Eye (tissue), 1 donor: ENCODE measurements at regions not wholly inside any gene's neighbourhood (a gene's known extent, or its start where the extent isn't known, plus 50 kb on each side); places are given as distances from the start of the nearest gene placed in this dataset.
A peak's percentile ranks its signal among the peaks of the same experiment; 100 is the strongest.

Experiments used
- DNase-seq: peaks from one replicate; pipeline ENCODE4 v3.0.0-alpha.2; 2015

DNA sequence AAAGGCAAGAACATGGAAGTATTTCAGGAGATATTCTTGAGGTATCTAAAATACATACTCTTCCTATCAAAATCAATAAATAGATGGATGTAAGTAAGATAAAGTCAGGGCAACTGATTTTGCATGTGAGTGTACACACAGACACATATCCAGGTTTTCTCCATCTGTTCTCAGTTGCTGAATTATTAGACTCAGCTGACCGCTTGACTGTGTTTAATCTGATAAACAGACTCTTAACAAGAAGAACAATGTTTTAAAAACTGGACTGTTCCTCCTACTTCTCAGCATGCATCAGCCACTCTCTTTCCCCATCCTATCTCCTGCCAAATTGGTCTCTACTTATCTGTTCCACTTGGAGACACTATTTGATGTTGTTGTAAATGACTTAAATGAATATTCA, 73.5 kb downstream of the GOLGA8G start:
- peak; percentile 8 for DNase-seq

DNA sequence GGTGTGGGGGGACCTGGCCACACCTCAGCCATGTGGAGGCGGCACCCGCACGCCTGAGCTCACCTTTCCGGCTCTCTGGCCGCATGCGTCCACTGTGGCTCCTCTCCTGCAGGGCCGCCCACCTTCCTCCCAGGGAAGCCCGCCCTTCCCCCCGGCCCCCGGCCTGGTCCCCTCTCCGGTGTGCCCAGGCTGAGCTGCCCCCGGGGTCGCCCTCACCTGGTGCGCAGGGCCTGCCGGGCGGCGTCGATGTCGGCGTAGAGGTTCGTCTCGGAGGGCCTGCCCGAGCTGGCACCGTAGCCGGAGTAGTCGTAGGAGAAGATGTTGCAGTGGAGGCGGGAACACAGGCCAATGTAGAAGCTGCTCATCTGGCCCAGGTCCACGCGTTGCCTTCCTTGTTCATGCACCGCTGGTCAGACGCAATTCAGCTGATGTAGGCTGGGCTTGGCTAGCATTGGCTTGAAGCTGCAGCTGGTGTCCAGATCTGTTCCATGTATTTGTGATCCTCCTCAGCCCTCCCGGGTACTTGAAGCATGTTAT, 75.3 kb downstream of the GOLGA8G start:
- peak; percentile 82 for DNase-seq

DNA sequence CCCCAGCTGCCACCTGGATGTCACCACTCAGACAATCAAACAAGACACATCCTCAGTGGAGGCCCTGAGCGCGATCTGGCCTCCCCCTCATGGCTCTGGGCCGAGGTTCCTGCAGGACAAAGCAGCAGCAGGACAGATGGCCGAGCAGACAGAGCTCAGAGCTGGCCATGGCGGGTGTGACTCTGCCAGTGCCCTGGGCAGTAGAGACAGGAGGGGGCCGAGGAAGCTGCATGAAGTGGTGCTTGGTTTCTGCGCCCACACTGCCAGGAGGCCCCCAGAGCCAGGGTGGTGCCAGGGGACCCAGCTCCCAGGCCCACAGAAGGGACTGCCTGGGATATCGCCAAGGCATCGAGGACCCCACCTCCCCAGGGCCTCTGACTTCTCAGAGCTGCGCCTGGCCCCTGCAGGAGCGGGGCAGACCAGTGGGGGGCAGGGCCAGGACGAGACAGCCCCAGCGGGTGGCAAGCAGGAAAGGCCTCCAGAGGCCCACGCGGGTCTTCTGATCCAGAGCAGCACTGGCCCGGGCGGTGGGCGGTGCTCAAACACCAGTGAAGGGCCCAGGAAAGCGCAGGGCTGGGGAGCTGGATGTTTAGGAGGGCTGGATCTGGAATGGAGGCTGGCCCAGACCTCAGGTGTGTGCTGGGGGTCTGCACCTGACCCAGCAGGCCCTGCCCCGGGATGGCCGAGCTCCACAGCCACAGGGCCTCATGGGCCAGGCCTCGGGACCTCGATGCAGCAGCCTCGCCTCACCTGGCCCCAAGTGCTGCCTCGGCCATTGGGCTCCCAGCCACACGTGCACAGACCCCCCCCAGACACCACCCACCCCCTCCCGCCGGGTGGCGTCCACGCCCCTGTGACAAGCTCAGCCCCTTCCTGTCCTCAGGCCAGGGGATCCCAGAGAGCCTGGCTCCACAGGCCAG, 76.0 kb downstream of the GOLGA8G start:
- DNase-seq, result peak; percentile 15

DNA sequence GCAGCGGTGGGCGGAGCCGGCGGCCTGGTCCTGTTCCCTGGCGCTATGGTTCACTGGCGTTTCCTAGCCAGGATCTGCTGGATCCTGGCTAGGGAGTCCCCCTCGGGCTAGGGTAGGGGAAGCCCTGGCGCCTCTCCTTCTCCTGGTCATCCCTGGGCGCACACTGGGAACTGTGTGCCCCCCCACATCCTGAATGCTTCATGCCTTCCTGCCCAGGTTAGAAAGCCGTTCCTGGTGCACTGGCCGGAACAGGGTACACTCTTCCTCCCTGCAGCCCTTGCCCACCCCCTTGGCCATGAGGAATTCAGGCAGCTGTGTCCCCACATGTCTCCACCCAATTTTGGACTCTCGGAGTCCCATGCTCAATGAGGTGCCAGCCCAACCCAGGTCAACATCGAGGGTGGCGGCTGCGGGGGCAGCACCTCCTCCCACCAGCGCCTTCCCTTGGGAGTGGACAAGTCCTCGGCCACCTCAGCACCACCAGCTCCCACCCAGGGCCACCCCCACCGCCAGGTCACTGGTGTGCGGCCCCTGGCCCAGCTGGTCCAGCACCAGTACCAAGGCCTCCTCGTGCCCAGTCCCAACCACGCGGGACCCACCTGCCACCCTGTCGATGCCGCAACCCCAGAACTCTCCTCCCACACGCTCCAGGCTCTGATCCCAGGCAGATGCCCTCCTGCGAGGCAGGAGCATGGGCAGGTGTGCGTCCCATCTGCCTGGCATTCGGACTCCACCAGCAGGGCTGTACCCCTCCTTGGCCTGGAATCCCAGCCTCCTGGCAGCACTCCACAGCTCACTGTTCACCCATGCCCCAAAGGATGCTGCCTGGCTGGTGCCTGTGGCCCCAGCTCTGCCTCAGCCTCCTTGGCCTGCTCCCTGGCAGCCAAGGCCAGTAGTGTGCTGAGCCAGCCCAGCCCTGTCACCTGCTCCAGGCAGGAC, 77.0 kb downstream of the GOLGA8G start:
- DNase-seq, result peak; percentile 3

DNA sequence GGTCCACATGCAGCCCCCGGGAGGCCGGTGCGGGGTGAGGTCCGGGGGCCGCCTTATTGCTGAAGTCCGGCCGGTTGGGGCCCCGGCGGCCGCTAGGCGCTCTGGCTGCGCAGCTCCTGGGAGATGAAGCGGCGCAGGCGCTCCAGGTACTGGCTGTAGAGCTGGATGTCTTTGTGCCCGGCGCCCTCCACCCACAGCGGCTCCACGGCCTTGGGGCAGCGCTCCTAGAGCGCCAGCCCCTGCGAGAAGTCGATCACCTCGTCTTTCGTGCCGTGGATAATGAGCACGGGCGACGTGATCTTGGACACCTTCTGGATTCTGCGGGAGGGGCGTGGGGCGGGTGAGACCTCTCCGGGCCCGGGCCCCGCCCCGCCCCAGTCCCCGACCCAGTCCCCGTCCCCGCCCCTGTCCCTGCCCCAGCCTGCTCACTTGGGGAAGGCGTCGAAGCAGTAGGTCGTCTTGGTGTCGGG, 76.3 kb downstream of the GOLGA8F start:
- peak; percentile 44 for DNase-seq
